GM04504 (cell line): ENCODE measurements at regions not wholly inside any gene's neighbourhood (a gene's known extent, or its start where the extent isn't known, plus 50 kb on each side); places are given as distances from the start of the nearest gene placed in this dataset.
"Not testable (repeated sequence)": the region's sequence is repeated elsewhere in the genome, so short reads cannot be mapped to it uniquely, and the experiment has no call there.

ENCODE experiments used
- DNase-seq: peaks from one replicate; pipeline ENCODE4 v3.0.0-alpha.2; 2012; ENCODE audit warnings: low read depth

DNA sequence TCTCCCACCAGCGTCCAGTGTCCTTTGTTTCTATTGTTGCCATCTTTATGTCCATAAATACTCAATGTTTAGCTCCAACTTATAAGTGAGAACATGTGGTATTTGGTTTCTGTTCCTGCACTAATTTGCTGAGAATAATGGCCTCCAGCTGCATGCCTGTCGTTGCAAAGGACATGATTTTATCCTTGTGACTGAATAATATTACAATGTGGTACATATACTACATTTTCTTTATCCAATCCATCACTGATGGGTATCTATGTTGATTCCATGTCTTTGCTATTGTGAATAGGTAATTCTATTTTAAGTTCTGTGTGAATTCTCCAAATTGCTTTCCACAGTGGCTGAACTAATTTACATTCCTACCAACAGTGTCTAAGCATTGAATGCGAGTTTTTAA, 578.6 kb upstream of the CA10 start:
- no peak for DNase-seq

- DNase-seq, result no peak
Observed at GRCh38 chr17:52732841-52733240, 574.3 kb upstream of the CA10 start.

DNA sequence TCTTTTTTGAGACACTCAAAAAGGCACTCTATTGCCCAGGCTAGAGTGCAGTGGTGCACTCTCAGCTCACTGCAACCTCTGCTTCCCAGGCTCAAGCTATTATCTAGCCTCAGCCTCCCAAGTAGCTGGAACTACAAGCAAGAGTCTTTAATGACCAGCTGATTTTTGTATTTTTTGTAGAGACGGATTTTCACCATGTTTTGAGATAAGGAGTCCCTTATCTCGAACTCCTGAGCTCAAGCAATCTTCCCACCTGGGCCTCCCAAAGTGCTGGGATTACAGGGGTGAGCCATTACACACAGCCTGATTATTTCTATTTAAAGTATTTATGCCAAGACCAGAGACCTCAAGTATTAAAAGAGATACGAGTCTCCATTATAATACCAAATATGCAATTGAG, 566.1 kb upstream of the CA10 start:
- no peak for DNase-seq

DNA sequence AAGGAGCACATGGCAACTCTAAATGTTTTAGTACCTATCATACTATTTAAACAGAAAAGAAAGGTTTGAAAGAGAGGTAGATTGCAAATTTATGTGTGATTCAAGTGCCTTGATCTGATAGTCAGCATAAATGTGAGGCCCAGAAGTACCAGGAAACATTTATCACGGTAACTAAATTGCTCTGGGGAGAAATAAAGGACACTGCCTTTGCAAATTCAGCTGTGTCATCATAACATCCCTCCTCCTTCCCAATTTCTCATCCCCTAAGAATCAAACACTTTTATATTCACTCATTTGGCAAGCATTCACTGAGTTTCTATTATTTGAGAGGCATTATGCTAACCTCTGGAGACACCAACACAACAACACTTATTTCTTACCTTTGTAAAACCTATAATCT, 563.4 kb upstream of the CA10 start:
- no peak for DNase-seq

DNA sequence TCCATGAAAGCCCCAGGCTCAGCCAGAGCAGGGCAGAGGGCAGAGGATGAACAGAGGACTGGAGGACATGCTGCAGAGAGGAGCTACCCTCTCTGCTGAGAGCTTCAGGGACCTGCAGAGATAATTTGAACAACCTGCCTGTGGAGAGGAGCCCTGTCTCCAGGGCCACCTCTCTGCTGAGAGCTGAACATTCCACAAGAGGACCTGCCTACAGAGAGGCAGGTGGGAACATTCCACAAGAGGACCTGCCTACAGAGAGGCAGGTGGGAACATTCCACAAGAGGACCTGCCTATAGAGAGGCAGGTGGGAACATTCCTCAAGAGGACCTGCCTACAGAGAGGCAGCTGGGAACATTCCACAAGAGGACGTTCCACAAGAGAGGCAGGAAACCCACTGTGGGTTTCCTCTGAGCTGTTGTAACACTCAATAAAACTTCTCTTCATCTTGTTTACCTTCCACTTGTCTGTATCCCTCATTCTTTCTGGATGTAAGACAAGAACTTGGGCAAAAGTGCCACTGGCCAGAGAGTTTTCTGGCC, 551.9 kb upstream of the CA10 start:
- no peak for DNase-seq

GRCh38 chr17:52709724-52710123, 551.2 kb upstream of the CA10 start:
- no peak for DNase-seq

DNA sequence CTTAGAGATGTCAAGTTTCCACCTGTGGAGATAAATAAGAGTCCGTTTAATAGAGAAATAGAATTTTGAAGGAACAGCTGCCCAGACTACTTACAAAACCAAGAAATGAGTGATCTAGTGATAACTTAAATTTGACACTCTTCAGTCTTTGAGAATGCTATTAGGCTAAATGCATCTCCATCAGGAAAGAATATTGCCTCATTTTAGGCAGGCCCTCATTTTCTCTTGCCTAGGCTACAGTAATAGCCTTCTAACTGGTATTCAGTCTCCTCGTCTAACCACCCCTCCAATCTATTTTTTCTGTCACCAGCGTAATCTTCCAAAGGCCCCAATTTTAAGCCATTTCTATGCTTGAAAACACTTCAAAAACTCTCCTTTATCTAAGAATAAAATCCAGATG, 537.8 kb upstream of the CA10 start:
- no peak for DNase-seq

DNA sequence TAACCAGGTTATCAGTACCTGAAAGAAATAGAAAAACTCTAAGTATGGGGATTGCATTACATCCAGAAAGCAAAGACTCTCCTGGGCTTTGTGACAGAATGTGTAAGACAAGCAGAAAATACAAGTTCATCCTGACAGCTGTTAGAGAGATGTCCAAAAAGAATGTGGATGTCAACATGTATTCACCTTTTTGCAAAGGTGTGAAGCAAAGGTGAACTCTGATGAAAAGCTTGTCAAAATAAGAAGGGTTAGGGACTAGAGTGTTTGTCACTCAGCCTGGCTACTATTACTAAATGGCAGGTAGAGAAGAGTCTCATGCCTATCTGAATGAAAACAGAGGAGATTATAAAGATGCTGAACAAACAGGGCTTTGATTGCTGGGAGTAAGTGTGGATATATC, 527.6 kb upstream of the CA10 start:
- no peak for DNase-seq

GRCh38 chr17:52681480-52681879, 523.0 kb upstream of the CA10 start:
- no peak for DNase-seq

- no peak for DNase-seq
Observed at GRCh38 chr17:52678211-52678610, 519.7 kb upstream of the CA10 start.

DNA sequence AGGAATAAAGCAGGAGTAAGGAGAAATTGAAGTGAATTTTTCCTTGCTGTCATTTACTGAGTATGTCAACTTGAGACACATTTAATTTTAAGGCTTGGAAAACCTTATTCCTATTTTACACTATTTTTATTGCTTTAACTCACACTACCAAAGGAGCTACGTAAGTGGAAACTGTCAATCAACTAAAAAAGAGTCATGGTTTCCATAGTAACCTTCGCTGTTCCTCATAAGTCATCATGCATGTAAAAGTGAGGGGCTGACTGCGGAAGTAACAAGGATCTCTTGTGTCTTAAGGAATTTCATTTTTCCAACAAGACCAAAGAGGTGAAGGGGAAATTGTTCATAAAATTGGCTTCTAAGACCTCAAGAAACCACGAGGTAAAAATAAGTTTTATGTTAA, 516.2 kb upstream of the CA10 start:
- DNase-seq, result no peak

DNA sequence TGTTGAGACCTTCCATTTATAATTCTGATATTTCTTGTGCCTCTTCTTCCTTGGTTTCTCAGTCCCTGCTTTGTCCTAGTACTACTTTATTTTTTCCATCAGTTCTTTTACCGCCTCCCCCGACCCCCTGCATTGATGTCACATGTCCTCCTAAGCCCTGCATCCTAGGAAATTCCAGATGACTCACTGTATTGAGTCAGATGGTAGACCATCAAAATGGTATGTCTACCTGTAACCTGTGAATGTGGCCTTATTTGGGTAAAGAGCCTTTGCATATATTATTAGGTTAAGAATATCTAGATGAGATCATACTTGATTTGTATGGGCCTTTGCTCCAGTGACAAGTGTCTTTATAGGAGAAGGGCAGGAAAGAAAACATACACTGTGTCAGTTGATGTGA, 515.3 kb upstream of the CA10 start:
- DNase-seq, result no peak

GRCh38 chr17:52666264-52666663, 507.8 kb upstream of the CA10 start:
- no peak for DNase-seq

- no peak for DNase-seq
Observed at GRCh38 chr17:52660692-52661091, 502.2 kb upstream of the CA10 start.

DNA sequence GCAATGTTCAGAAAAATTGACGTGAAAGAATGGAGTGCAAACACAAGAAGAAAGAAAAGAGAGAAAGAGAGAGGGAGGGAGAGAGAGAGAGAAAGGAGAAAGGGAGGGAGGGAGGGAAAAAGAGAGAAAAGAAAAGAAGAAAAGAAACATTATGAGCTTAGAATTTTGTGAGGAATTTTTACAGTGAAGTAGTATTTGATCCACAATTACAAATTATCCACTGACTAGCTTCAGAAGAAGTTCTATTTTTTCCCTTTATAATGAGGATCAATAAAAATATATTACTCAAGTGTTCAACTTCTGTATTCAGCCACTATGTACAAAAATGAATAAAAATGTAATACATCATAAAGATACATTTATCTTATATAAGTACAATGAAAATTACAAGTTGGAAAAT, 494.5 kb upstream of the CA10 start:
- DNase-seq, result no peak

- no peak for DNase-seq
Observed at GRCh38 chr17:52648995-52649394, 490.5 kb upstream of the CA10 start.

GRCh38 chr17:52647411-52647810, 488.9 kb upstream of the CA10 start:
- no peak for DNase-seq

- no peak for DNase-seq
Observed at GRCh38 chr17:52636443-52636842, 477.9 kb upstream of the CA10 start.

DNA sequence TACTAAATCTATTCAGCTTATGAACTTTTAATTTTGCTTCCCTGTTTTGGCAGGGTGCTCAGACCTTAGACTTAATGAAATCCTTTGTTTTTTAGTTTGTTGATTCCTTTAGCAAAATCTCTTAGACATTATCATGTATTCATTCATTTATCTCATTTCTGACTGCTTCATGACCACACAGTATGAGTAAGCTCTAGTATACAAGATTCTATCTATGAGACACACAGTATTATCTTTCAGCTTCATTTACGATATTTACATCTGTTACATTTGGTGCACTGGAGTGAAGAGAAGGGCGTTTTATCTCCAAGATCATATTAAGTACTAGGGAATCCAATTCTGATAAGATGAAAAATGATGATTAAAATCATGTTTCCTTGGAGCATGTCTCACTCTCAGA, 448.1 kb upstream of the CA10 start:
- DNase-seq, result no peak

GRCh38 chr17:52606098-52606497, 447.6 kb upstream of the CA10 start:
- DNase-seq, result no peak

DNA sequence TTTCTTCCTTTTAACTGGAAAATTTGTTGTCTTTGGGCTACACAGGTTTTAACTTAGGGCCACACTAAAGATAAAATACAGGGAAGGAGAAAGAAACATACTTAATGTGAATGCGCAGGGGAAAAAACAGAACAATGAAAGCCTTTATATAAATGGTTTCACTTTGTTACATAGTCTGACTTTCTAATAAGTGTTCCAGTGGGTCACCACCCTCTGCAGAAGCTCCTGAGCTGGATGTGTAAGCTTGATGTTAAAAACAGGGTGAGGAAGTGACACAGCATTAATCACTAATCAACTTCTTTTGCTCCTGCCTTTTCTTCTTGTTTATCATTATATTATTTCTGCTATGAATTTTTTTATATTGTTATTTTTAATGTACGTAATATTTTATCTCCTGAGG, 445.6 kb upstream of the CA10 start:
- DNase-seq, result no peak

- DNase-seq, result not testable (repeated sequence)
Observed at GRCh38 chr17:52597452-52598215, 439.1 kb upstream of the CA10 start.

DNA sequence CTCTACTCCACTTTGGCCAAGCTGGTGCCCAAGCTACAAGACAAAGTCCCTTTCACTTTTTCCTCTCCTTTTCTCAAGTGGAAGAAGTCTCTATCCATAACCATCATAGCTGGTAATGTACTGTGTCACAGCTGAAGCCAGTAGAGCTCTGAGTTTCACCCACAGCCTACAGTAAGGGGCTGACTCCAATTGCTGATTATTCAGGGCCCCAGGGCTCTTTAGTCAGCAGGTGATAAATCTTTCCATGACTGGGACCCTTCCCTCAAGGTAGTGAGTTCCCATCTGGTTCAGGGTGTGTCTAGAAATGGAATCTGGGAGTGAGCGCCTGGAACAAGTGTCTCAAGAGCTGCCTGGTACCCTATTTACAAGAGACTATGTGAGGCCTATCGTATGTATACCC, 436.0 kb upstream of the CA10 start:
- DNase-seq, result no peak

GRCh38 chr17:52546990-52547389, 388.5 kb upstream of the CA10 start:
- DNase-seq, result no peak
